NCI-H524 treated with DMSO at 0.1 percent for 48 hours (cell line): ENCODE measurements at regions not wholly inside any gene's neighbourhood (a gene's known extent, or its start where the extent isn't known, plus 50 kb on each side); places are given as distances from the start of the nearest gene placed in this dataset.

ENCODE experiments used
- DNase-seq: peaks from one replicate; lab custom pipeline; 2025; lab: John Stamatoyannopoulos, UW

- DNase-seq, result no peak
Observed at GRCh38 chr14:76551906-76552305, 176.0 kb downstream of the ESRRB start.

DNA sequence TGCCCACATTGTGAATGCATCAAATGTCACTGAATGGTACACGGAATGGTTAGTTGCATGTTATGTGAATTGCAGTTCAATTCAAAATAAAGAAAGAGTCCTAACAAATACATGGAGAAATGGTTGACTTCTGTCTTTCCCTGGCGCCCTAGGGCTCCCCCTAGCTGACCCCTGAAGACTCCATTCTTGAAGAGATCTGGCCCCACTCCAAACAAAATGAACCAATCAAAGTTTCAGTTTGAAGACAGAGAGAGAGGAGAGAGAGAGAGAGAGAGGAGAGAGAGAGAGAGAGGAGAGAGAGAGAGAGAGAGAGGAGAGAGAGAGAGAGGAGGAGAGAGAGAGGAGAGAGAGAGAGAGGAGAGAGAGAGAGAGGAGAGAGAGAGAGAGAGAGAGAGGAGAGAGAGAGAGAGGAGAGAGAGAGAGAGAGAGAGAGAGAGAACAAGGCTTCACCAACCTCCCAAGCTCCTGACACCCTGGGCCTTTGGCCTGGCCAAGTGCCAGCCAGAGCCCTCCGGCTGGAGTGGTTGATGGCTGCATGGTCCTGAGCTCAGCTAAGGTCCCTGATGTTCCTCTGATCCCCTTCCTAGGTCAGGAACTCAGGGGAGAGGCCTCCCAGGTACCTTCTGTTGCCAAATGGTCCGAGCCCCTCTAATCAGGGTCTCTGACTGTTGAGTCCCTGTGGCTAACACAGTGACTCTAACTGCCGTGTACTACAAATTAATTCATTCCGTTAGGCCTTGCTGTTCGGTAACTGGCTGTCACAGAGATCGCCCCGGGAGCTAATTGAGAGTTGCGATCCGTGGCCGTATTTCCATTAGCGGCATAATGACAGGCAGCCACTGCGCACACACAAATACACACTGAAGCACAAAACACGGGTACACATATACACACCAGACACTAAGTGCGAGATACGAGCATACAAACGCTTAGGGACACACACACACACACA, 188.8 kb downstream of the ESRRB start:
- no peak for DNase-seq

DNA sequence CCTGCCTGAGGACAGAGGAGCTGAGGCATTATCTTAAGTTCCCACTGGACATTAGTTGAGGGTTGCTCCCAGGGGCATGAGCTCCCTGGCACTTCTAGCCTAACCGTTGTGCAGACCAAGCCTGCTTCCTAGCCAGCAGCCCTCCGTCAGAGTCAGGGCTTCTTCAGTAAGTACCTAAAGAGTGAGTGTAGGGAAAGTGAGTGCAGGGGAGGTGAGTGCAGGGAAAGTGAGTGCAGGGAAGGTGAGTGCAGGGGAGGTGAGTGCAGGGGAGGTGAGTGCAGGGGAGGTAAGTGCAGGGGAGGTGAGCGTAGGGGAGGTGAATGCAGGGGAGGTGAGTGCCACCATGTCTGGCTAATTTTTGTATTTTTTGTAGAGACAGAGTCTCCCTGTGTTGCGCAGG, 190.5 kb downstream of the ESRRB start:
- no peak for DNase-seq

- DNase-seq, result peak; percentile 88
Observed at GRCh38 chr14:76574416-76575095, 186.7 kb upstream of the VASH1 start.

GRCh38 chr14:76575108-76575507, 186.2 kb upstream of the VASH1 start:
- DNase-seq, result no peak

DNA sequence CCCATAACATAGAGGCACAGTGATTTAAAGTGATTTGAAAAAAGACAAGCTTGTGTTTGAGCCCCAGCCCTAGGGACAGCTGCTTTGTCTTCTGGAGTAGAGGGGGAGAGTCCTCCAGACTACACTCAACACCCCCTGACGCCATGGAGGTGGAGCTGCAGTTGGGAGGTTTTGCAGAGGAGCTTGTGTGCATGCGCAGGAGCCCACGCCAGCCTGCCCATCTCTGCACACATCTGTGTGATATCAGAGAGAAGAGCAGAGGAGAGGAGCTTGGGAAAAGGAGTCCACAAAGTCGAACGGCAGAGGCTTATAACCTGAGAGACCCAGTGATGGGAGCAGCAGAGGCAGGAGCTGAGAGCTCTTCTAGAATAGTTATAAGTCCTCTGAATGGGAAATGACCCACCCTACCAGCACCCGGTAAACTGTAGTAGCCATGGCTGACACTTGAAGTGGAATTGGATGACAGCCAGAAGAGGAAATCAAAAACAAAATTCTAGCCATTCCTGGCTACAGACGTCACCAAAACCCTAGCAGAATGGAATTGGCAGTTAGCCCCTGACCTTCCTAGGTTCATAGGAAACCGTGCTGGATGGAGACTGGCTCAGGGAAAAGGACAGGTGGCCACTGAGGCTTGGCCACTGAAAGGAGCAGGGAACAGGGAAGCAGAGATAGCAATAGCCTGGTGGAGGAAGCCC, 185.1 kb upstream of the VASH1 start:
- no peak for DNase-seq

DNA sequence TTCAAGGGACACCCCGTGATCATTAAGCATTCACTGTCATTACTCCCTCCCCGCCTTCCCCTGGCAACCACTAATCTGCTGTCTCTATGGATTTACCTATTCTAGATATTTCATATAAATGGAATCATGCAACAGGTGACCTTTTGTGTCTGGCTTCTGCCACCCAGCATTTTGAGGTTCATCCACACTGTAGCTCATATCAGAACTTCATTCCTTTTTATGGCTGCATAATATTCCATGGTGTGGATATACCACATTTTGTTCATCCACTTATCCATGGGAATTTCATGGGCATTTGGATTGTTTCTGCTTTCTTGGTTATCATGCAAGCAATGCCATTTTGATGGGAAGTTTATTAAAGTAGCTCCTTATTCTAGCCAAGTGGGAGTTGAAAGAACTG, 184.2 kb upstream of the VASH1 start:
- DNase-seq, result no peak

- no peak for DNase-seq
Observed at GRCh38 chr14:76577837-76578236, 183.4 kb upstream of the VASH1 start.

DNA sequence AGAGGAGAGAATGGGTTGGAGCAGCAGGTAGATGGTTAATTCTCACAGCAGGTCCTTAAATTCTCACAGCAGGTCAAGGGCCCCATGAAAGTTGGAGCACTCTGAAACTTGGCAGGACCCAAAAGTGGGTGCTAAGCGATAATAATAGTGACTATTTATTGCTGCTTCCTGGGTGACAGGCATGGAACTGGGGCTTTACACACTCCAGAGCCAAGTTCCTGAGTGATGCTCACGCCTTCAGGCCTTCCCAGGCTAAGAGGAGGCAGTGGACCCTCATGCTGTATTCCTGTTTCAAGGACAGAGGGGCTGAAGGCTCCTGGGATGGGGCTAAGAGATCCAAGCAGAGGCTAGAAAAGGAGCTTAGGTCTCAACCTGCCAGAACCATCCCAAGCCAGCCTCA, 180.9 kb upstream of the VASH1 start:
- DNase-seq, result no peak

DNA sequence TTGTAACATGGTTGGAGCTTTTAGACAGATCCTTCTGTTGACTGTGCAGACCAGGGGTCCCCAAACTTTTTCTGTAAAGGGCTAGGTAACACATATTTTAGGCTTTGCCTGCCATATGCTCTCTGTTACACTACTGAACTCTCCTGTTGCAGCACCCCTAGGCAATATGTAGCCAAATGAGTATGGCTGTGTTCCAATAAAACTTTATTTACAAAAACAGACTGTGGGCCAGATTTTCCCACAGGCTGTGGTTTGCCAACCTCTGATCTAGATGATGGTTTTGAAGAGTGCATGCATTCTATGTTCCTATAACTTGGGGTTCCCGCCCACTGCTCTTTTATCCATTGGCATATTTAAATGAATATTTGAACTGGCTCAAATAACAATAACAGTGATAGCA, 180.3 kb upstream of the VASH1 start:
- DNase-seq, result no peak

DNA sequence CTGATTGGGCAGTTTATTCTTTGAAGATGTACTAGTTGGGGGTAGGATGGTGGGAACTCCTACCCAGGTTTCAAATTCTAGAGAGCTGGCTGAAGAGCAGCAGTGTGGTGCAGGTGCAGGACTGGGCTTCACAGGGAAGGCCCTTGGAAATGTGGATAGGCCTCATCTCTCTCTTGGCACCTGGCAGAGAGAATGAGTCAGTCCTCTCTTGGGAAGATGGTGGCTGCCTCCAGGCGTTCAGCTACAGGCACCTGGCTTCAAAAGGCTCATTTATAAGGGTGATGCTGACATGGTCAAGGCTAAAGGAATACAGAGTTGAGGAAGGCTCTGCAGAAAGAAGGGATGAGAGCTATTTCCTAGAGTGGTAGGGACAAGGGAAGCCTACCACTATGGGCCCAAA, 179.7 kb upstream of the VASH1 start:
- DNase-seq, result no peak

DNA sequence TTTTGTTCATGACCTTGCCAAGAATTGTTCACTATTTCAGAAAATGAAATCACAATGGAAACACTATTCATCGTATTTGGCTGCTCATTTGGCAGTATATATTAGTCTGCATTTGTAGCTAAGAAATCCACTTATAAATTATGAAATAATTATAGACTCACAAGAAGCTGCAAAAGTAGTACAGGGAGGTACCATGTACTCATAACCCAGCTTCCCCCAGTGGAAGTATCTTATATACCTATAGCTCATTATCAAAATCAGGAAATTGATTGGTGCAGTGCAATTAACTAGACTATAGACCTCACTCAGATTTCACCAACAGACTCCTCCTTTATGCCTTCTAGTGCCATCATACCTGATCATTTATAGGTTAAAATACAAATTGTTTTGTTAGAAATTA, 178.8 kb upstream of the VASH1 start:
- DNase-seq, result no peak

GRCh38 chr14:76583174-76583573, 178.1 kb upstream of the VASH1 start:
- DNase-seq, result no peak

GRCh38 chr14:76583805-76584204, 177.5 kb upstream of the VASH1 start:
- no peak for DNase-seq

- no peak for DNase-seq
Observed at GRCh38 chr14:76584271-76584702, 177.0 kb upstream of the VASH1 start.

- DNase-seq, result no peak
Observed at GRCh38 chr14:76585616-76586015, 175.7 kb upstream of the VASH1 start.

GRCh38 chr14:76589246-76589645, 172.0 kb upstream of the VASH1 start:
- no peak for DNase-seq

GRCh38 chr14:76591266-76591665, 170.0 kb upstream of the VASH1 start:
- DNase-seq, result no peak

DNA sequence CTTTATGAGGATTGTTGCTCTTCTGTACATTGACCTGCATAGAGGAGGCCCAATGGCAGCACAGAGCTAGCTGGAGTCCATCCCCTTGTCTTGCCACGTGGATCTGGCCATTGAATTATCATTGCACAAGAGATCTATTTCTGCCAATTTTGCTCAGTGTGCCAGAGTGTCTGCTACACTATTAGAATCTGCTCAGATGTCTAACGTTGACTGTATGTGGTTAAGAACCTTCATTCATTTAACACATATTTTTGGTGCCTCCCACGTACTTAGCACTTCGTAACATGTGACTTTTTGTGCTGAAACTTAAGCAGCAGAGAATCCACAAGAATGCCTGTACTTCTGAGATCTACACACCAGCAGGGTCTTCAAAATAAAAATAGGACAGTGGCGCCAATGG, 166.0 kb upstream of the VASH1 start:
- no peak for DNase-seq

GRCh38 chr14:76597387-76597786, 163.9 kb upstream of the VASH1 start:
- DNase-seq, result no peak

DNA sequence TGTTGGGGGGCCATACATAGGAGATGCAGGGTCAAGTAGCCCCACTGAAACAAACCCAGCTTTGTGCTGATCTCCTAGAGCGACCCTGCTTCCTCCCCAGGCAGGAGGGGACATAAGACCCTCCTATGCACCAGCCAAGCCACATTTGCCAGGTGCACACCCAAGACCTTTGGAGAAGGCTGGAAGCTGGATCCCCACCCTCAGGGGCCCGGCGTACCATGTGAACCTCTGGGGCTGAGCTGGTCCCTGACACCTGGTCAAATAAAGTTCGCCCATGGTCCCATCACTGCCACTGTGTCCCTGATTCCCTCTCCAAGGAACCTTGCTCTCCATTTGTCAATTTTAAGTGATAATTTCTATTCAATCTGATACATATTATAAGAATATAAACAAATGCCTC, 162.1 kb upstream of the VASH1 start:
- DNase-seq, result no peak

- DNase-seq, result peak; percentile 89
Observed at GRCh38 chr14:76599559-76600287, 161.5 kb upstream of the VASH1 start.
